ENCODE measurements at regions not wholly inside any gene's neighbourhood (a gene's known extent, or its start where the extent isn't known, plus 50 kb on each side); places are given as distances from the start of the nearest gene placed in this dataset.

DNA sequence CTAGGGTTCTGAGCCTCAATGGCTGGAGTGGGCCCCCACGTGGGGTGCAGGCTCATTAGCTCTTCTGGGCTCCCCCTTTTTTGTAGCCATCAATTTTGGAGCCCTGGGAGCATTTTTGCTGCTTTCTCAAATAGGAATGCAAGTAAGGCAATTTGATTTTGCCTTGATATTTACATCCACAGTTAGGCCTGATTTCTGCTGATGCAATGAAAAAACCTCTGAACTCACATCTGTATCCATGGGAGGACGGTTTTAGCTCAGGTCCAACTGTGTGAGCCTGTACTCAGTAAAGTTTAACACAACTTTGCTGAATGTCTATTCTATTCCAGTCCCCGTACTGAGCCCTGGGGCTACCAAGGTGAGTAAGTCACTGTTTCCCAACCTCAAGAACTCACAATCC is 425.0 kb downstream of the HAPSTR1 start:
- TF ChIP-seq, protein P1, sequence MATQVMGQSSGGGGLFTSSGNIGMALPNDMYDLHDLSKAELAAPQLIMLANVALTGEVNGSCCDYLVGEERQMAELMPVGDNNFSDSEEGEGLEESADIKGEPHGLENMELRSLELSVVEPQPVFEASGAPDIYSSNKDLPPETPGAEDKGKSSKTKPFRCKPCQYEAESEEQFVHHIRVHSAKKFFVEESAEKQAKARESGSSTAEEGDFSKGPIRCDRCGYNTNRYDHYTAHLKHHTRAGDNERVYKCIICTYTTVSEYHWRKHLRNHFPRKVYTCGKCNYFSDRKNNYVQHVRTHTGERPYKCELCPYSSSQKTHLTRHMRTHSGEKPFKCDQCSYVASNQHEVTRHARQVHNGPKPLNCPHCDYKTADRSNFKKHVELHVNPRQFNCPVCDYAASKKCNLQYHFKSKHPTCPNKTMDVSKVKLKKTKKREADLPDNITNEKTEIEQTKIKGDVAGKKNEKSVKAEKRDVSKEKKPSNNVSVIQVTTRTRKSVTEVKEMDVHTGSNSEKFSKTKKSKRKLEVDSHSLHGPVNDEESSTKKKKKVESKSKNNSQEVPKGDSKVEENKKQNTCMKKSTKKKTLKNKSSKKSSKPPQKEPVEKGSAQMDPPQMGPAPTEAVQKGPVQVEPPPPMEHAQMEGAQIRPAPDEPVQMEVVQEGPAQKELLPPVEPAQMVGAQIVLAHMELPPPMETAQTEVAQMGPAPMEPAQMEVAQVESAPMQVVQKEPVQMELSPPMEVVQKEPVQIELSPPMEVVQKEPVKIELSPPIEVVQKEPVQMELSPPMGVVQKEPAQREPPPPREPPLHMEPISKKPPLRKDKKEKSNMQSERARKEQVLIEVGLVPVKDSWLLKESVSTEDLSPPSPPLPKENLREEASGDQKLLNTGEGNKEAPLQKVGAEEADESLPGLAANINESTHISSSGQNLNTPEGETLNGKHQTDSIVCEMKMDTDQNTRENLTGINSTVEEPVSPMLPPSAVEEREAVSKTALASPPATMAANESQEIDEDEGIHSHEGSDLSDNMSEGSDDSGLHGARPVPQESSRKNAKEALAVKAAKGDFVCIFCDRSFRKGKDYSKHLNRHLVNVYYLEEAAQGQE (IDR thresholded peaks at IDR 0.05; ENCODE audit: insufficient replicate concordance, low read depth) = no peak
- TF ChIP-seq POLR2AphosphoS5 (IDR thresholded peaks at IDR 0.05; ENCODE audit: low read depth) = no peak
- TF ChIP-seq, protein P2, sequence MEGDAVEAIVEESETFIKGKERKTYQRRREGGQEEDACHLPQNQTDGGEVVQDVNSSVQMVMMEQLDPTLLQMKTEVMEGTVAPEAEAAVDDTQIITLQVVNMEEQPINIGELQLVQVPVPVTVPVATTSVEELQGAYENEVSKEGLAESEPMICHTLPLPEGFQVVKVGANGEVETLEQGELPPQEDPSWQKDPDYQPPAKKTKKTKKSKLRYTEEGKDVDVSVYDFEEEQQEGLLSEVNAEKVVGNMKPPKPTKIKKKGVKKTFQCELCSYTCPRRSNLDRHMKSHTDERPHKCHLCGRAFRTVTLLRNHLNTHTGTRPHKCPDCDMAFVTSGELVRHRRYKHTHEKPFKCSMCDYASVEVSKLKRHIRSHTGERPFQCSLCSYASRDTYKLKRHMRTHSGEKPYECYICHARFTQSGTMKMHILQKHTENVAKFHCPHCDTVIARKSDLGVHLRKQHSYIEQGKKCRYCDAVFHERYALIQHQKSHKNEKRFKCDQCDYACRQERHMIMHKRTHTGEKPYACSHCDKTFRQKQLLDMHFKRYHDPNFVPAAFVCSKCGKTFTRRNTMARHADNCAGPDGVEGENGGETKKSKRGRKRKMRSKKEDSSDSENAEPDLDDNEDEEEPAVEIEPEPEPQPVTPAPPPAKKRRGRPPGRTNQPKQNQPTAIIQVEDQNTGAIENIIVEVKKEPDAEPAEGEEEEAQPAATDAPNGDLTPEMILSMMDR (IDR thresholded peaks at IDR 0.05; ENCODE audit: insufficient read depth, low read length) = no peak
